HG03280 (cell line): ENCODE measurements at regions not wholly inside any gene's neighbourhood (a gene's known extent, or its start where the extent isn't known, plus 50 kb on each side); places are given as distances from the start of the nearest gene placed in this dataset.
A peak's percentile ranks its signal among the peaks of the same experiment; 100 is the strongest.
"Not testable (repeated sequence)": the region's sequence is repeated elsewhere in the genome, so short reads cannot be mapped to it uniquely, and the experiment has no call there.

Experiments
- ATAC-seq: cut with Tn5 transposase; IDR thresholded peaks from one replicate; pipeline ENCODE4 v1.9.1; 2021; ENCODE audit warnings: mild to moderate bottlenecking, moderate library complexity; ENCODE audit not compliant: unreplicated experiment

GRCh38 chr4:38278255-38278654, 318.1 kb downstream of the PTTG2 start:
- ATAC-seq = no peak

- ATAC-seq = no peak
Observed at GRCh38 chr4:38279077-38279476, 318.9 kb downstream of the PTTG2 start.

- no peak for ATAC-seq
Observed at GRCh38 chr4:38279650-38280322, 319.6 kb downstream of the PTTG2 start.

GRCh38 chr4:38280323-38280706, 320.1 kb downstream of the PTTG2 start:
- no peak for ATAC-seq

- no peak for ATAC-seq
Observed at GRCh38 chr4:38281371-38282071, 321.3 kb downstream of the PTTG2 start.

- no peak for ATAC-seq
Observed at GRCh38 chr4:38283724-38284123, 323.5 kb downstream of the PTTG2 start.

- no peak for ATAC-seq
Observed at GRCh38 chr4:38284294-38285030, 324.3 kb downstream of the PTTG2 start.

GRCh38 chr4:38287101-38287851, 327.1 kb downstream of the PTTG2 start:
- no peak for ATAC-seq

GRCh38 chr4:38289553-38289952, 329.4 kb downstream of the PTTG2 start:
- ATAC-seq = no peak

GRCh38 chr4:38290366-38290765, 330.2 kb downstream of the PTTG2 start:
- ATAC-seq = no peak

- ATAC-seq = no peak
Observed at GRCh38 chr4:38290914-38291313, 330.7 kb downstream of the PTTG2 start.

GRCh38 chr4:38292529-38292928, 332.3 kb downstream of the PTTG2 start:
- no peak for ATAC-seq

- no peak for ATAC-seq
Observed at GRCh38 chr4:38294238-38294637, 334.0 kb downstream of the PTTG2 start.

- ATAC-seq = no peak
Observed at GRCh38 chr4:38297061-38297460, 336.9 kb downstream of the PTTG2 start.

GRCh38 chr4:38298868-38299713, 338.9 kb downstream of the PTTG2 start:
- ATAC-seq = no peak

- no peak for ATAC-seq
Observed at GRCh38 chr4:38302910-38303309, 342.7 kb downstream of the PTTG2 start.

- not testable (repeated sequence) for ATAC-seq
Observed at GRCh38 chr4:38304460-38304859, 344.3 kb downstream of the PTTG2 start.

- ATAC-seq = peak; percentile 48
Observed at GRCh38 chr4:38306482-38307071, 346.4 kb downstream of the PTTG2 start.

- no peak for ATAC-seq
Observed at GRCh38 chr4:38308728-38309311, 348.6 kb downstream of the PTTG2 start.

- no peak for ATAC-seq
Observed at GRCh38 chr4:38309471-38309870, 349.3 kb downstream of the PTTG2 start.
